ENCODE measurements at regions not wholly inside any gene's neighbourhood (a gene's known extent, or its start where the extent isn't known, plus 50 kb on each side); places are given as distances from the start of the nearest gene placed in this dataset.

DNA sequence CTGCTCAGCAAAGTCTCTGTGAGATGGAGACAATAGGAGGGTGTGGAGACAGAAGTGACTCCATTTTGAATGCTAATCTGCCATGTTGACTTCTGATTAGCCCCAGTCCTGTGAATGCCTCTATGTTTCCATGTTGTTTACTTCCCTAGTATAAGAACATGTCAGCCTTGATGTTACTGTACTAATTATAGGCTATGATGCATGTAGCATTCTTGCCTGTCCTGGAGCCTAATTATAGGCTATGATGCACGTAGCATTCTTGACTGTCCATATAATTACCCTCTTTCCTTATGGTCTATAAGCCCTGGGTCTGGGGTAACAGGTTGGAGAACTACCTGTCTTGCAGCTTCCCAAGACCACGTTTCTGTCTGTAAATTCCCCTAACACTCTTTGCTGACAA, 353.3 kb upstream of the CLINT1 start:
- Histone ChIP-seq H2AFZ (ENCODE audit: control insufficient read depth, low read length) (no peak overlapping the region), H3K27me3 (ENCODE audit: control insufficient read depth, extremely low read depth, insufficient read depth, low read length) (no peaks in the 10 kb centered on the region), H3K4me2 (ENCODE audit: control insufficient read depth, extremely low read depth, insufficient read depth, low read depth, low read length) (no peak overlapping the region), H3K9ac (ENCODE audit: control insufficient read depth, extremely low read depth, insufficient read depth, low read length) (no peak overlapping the region), H3K4me3 (ENCODE audit: control insufficient read depth in 2 of 3, extremely low read depth in 1 of 3, insufficient read depth in 2 of 3, low read depth in 1 of 3, low read length in 3 of 3) (no peak overlapping the region), H3K9me3 (ENCODE audit: control insufficient read depth, low read depth, low read length) (no peaks in the 10 kb centered on the region), H3K36me3 (ENCODE audit: control insufficient read depth in 2 of 2, extremely low read depth in 1 of 2, insufficient read depth in 2 of 2, low read length in 2 of 2) (no peaks in the 10 kb centered on the region), H3K79me2 (ENCODE audit: control insufficient read depth, insufficient read depth, low read length) (no peaks in the 10 kb centered on the region), H3K9me1 (ENCODE audit: control insufficient read depth, extremely low read depth, insufficient read depth, low read length) (no peaks in the 10 kb centered on the region), H3K4me1 (ENCODE audit: control insufficient read depth, extremely low read depth, insufficient read depth, low read length) (no peaks in the 10 kb centered on the region), H3K27ac (ENCODE audit: control insufficient read depth, insufficient read depth, low read length) (no peak overlapping the region), H4K20me1 (ENCODE audit: control insufficient read depth, extremely low read depth, insufficient read depth, low read length) (no peaks in the 10 kb centered on the region)
- TF ChIP-seq, protein P1, sequence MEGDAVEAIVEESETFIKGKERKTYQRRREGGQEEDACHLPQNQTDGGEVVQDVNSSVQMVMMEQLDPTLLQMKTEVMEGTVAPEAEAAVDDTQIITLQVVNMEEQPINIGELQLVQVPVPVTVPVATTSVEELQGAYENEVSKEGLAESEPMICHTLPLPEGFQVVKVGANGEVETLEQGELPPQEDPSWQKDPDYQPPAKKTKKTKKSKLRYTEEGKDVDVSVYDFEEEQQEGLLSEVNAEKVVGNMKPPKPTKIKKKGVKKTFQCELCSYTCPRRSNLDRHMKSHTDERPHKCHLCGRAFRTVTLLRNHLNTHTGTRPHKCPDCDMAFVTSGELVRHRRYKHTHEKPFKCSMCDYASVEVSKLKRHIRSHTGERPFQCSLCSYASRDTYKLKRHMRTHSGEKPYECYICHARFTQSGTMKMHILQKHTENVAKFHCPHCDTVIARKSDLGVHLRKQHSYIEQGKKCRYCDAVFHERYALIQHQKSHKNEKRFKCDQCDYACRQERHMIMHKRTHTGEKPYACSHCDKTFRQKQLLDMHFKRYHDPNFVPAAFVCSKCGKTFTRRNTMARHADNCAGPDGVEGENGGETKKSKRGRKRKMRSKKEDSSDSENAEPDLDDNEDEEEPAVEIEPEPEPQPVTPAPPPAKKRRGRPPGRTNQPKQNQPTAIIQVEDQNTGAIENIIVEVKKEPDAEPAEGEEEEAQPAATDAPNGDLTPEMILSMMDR (optimal IDR thresholded peaks at IDR 0.05 in 1 of 3, IDR thresholded peaks at IDR 0.05 in 1 of 3, conservative IDR thresholded peaks at IDR 0.05 in 1 of 3; ENCODE audit: extremely low read depth in 1 of 3, insufficient read depth in 2 of 3, low read length in 3 of 3): no peak
- no peak for TF ChIP-seq EZH2 (IDR thresholded peaks at IDR 0.05; ENCODE audit: low read length)
- DNase-seq (ENCODE audit: low read depth, low spot score) (no peak), FAIRE-seq (no peak)
- dilution Hi-C loops (cut with MboI; ENCODE audit: extremely low pct_ligation_motif_present, low sequenced_read_pairs): no loop called here

DNA sequence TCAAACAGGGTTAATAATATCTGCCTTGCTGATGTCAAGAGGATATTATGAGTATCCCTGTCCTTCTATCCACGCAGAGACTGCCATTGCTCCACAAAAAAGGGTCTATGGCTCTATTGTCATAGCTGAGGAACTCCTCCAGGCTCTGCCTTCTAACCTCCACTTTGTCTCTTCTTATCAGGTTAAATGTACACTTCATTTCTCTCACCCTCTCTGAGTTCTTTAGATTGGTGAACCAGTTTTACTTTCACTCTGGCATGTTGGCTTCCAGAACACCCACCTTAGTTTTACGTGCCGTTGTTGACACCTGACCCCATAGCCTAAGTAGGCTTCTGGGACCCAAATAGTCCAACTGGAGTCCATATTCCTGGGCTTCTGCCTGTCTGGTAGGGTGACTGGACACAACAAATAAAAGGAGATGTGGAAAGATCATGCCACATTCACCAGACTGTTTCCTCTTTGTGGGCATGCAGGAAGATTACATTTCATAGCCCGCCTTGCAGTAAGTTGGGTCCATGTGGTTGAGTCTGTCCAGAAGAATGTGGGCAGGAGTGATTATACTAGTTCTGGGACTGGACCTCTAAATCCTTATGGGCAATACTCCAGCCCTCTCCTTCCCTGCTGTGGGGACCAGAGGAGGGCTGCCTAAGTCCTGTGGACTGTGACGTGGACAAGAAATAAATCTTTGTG, 350.4 kb upstream of the CLINT1 start:
- no peaks in the 10 kb centered on the region for H3K4me1 ChIP-seq (ENCODE audit: control insufficient read depth, extremely low read depth, insufficient read depth, low read length)
- H3K79me2 ChIP-seq (ENCODE audit: control insufficient read depth, insufficient read depth, low read length): no peaks in the 10 kb centered on the region
- no peaks in the 10 kb centered on the region for H3K9me3 ChIP-seq (ENCODE audit: control insufficient read depth, low read depth, low read length)
- H3K36me3 ChIP-seq (ENCODE audit: control insufficient read depth in 2 of 2, extremely low read depth in 1 of 2, insufficient read depth in 2 of 2, low read length in 2 of 2): no peaks in the 10 kb centered on the region
- TF ChIP-seq, protein P1 (optimal IDR thresholded peaks at IDR 0.05 in 1 of 3, IDR thresholded peaks at IDR 0.05 in 1 of 3, conservative IDR thresholded peaks at IDR 0.05 in 1 of 3; ENCODE audit: extremely low read depth in 1 of 3, insufficient read depth in 2 of 3, low read length in 3 of 3): no peak
- TF ChIP-seq EZH2 (IDR thresholded peaks at IDR 0.05; ENCODE audit: low read length): no peak
- no peaks in the 10 kb centered on the region for H3K9me1 ChIP-seq (ENCODE audit: control insufficient read depth, extremely low read depth, insufficient read depth, low read length)
- no peak overlapping the region for H2AFZ ChIP-seq (ENCODE audit: control insufficient read depth, low read length)
- DNase-seq (ENCODE audit: low read depth, low spot score) (no peak), FAIRE-seq (no peak)
- dilution Hi-C loops (cut with MboI; ENCODE audit: extremely low pct_ligation_motif_present, low sequenced_read_pairs): no loop called here
- H3K9ac ChIP-seq (ENCODE audit: control insufficient read depth, extremely low read depth, insufficient read depth, low read length): no peak overlapping the region
- no peak overlapping the region for H3K4me2 ChIP-seq (ENCODE audit: control insufficient read depth, extremely low read depth, insufficient read depth, low read depth, low read length)
- no peaks in the 10 kb centered on the region for H4K20me1 ChIP-seq (ENCODE audit: control insufficient read depth, extremely low read depth, insufficient read depth, low read length)
- H3K4me3 ChIP-seq (ENCODE audit: control insufficient read depth in 2 of 3, extremely low read depth in 1 of 3, insufficient read depth in 2 of 3, low read depth in 1 of 3, low read length in 3 of 3): no peak overlapping the region
- H3K27me3 ChIP-seq (ENCODE audit: control insufficient read depth, extremely low read depth, insufficient read depth, low read length): no peaks in the 10 kb centered on the region
- H3K27ac ChIP-seq (ENCODE audit: control insufficient read depth, insufficient read depth, low read length): no peak overlapping the region

Measured in keratinocyte (primary cell).